D721Med (cell line): ENCODE measurements at regions not wholly inside any gene's neighbourhood (a gene's known extent, or its start where the extent isn't known, plus 50 kb on each side); places are given as distances from the start of the nearest gene placed in this dataset.

Experiments
- DNase-seq: peaks from one replicate; pipeline ENCODE4 v3.0.0; 2011; ENCODE audit warnings: low spot score; ENCODE audit not compliant: insufficient read length
- FAIRE-seq: peaks from 2 replicates; lab custom pipeline; 2011; peaks lifted over from hg19 to GRCh38; lab: Jason Lieb, UNC
- CTCF ChIP-seq: IDR thresholded peaks from 2 replicates; pipeline ENCODE4 v1.5.1; 2012; ENCODE audit warnings: mild to moderate bottlenecking, control low read depth; ENCODE audit not compliant: insufficient read depth; ENCODE audit errors: missing control alignments

- TF ChIP-seq CTCF: no peak
- DNase-seq (no peak), FAIRE-seq (no peak)
Observed at GRCh38 chr12:78726854-78727253, 137.7 kb upstream of the SYT1 start.

- DNase-seq: no peak
- no peak for TF ChIP-seq CTCF
- FAIRE-seq: no peak
Observed at GRCh38 chr12:78732481-78732880, 132.1 kb upstream of the SYT1 start.

- no peak for TF ChIP-seq CTCF
- FAIRE-seq: no peak
Observed at GRCh38 chr12:78739653-78740052, 124.9 kb upstream of the SYT1 start.

GRCh38 chr12:78746001-78746400 is 118.6 kb upstream of the SYT1 start:
- FAIRE-seq (no peak), DNase-seq (no peak)
- TF ChIP-seq CTCF: no peak

More at GRCh38 chr12:78739653-78740052, 124.9 kb upstream of the SYT1 start:
- DNase-seq: no peak

GRCh38 chr12:78753058-78753457 is 111.5 kb upstream of the SYT1 start:
- FAIRE-seq (no peak), DNase-seq (no peak)
- no peak for TF ChIP-seq CTCF

GRCh38 chr12:78756936-78757335 is 107.6 kb upstream of the SYT1 start:
- DNase-seq: no peak
- TF ChIP-seq CTCF: no peak
- FAIRE-seq: no peak

GRCh38 chr12:78759367-78759766 is 105.2 kb upstream of the SYT1 start:
- TF ChIP-seq CTCF: no peak
- DNase-seq (no peak), FAIRE-seq (no peak)
